GM12878 (cell line): ENCODE measurements at regions not wholly inside any gene's neighbourhood (a gene's known extent, or its start where the extent isn't known, plus 50 kb on each side); places are given as distances from the start of the nearest gene placed in this dataset.

ENCODE experiments used
- CTCF ChIP-seq, 3 experiments: IDR thresholded peaks in 2 of 3; conservative IDR thresholded peaks in 1 of 3; 2 replicates each; pipeline ENCODE4 v1.5.1; 2011; ENCODE audit warnings: low read depth in 3 of 3, low read length in 3 of 3, mild to moderate bottlenecking in 3 of 3, control low read depth in 2 of 3, moderate library complexity in 2 of 3, inconsistent platforms in 1 of 3, mixed read lengths in 1 of 3; ENCODE audit not compliant: control insufficient read depth in 2 of 3, insufficient read depth in 1 of 3; ENCODE audit errors: extremely low read depth in 1 of 3
- HDAC2 ChIP-seq: fragments of 200-600 bp; sonication (generic); IDR thresholded peaks from 2 replicates; pipeline ENCODE4 v1.6.1; 2017
- JUND ChIP-seq: IDR thresholded peaks from 2 replicates; pipeline ENCODE4 v1.6.1; 2012; ENCODE audit warnings: low read depth, mild to moderate bottlenecking, low read length, improper control_type of control experiment, moderate library complexity
- MYB ChIP-seq: fragments of 150-350 bp; IDR thresholded peaks from 2 replicates; pipeline ENCODE4 v1.6.1; 2014; ENCODE audit warnings: mild to moderate bottlenecking, low read depth, low read length, borderline replicate concordance
- NKRF ChIP-seq: fragments of 450-650 bp; conservative IDR thresholded peaks from 2 replicates; pipeline ENCODE4 v1.6.1; 2017; ENCODE audit warnings: mild to moderate bottlenecking, moderate library complexity
- TAF1 ChIP-seq: IDR thresholded peaks from 2 replicates; pipeline ENCODE4 v1.6.1; 2011; ENCODE audit warnings: mild to moderate bottlenecking, low read depth, low read length, borderline replicate concordance

- TF ChIP-seq HDAC2, result no peak
- no peak for TF ChIP-seq TAF1
- TF ChIP-seq NKRF, result no peak
- no peak for TF ChIP-seq MYB
- TF ChIP-seq JUND, result no peak
- no peak for TF ChIP-seq CTCF (IDR thresholded peaks at IDR 0.05 in 2 of 3, conservative IDR thresholded peaks at IDR 0.05 in 1 of 3; ENCODE audit: control insufficient read depth in 2 of 3, extremely low read depth in 1 of 3, insufficient read depth in 1 of 3, low read depth in 3 of 3, low read length in 3 of 3)
These were observed 319.3 kb upstream of the B3GAT1 start for GRCh38 chr11:134731213-134731961.
